A673 (cell line): ENCODE measurements at regions not wholly inside any gene's neighbourhood (a gene's known extent, or its start where the extent isn't known, plus 50 kb on each side); places are given as distances from the start of the nearest gene placed in this dataset.
A peak's percentile ranks its signal among the peaks of the same experiment; 100 is the strongest.

ENCODE experiments used
- BruUV-seq: library from RNA; stranded (reverse); fragments of 400-500 nt; replicated peaks from 2 replicates; lab custom pipeline; 2021; lab: Mats Ljungman, UMichigan
- CTCF ChIA-PET: fragments of 300-600 bp; sonication (Branson Sonifier 250); formaldehyde crosslinking; loops from one replicate; lab custom pipeline; 2022; ENCODE audit warnings: antibody characterized with exemption; lab: Charles Lee
- POLR2A ChIA-PET: fragments of 300-600 bp; sonication (Branson Sonifier 250); formaldehyde crosslinking; loops from one replicate; lab custom pipeline; 2022; ENCODE audit warnings: antibody characterized with exemption; ENCODE audit not compliant: low non-redundant PET; lab: Charles Lee
- DNase-seq: peaks from one replicate; pipeline ENCODE4 v3.0.0-alpha.2; 2015; ENCODE audit warnings: low spot score
- H3K27ac ChIP-seq: fragments of 200-600 bp; sonication (generic); 2 replicates; pipeline ENCODE4 v1.5.1; 2016; ENCODE audit warnings: mixed run types, low read depth, mild to moderate bottlenecking, mixed read lengths, antibody characterized with exemption, low read length; ENCODE audit not compliant: poor library complexity, severe bottlenecking
- H3K27me3 ChIP-seq: fragments of 200-600 bp; sonication (generic); replicated peaks from 2 replicates; pipeline ENCODE4 v1.6.1; 2017; ENCODE audit warnings: mixed run types, low read depth, mild to moderate bottlenecking, mixed read lengths, antibody characterized with exemption, low read length; ENCODE audit not compliant: insufficient read depth, poor library complexity
- H3K36me3 ChIP-seq: fragments of 200-600 bp; sonication (generic); 2 replicates; pipeline ENCODE4 v1.6.1; 2016; ENCODE audit warnings: mixed run types, mild to moderate bottlenecking, mixed read lengths, antibody characterized with exemption, low read length; ENCODE audit not compliant: insufficient read depth, poor library complexity, severe bottlenecking
- H3K4me1 ChIP-seq: fragments of 200-600 bp; sonication (generic); 2 replicates; pipeline ENCODE4 v1.6.1; 2017; ENCODE audit warnings: mixed run types, mild to moderate bottlenecking, mixed read lengths, antibody characterized with exemption, low read length; ENCODE audit not compliant: insufficient read depth, poor library complexity, severe bottlenecking
- H3K4me3 ChIP-seq: fragments of 200-600 bp; sonication (generic); 2 replicates; pipeline ENCODE4 v1.5.1; 2016; ENCODE audit warnings: low read depth, mixed run types, mild to moderate bottlenecking, mixed read lengths, low read length; ENCODE audit not compliant: poor library complexity, severe bottlenecking
- H3K9me3 ChIP-seq: fragments of 200-600 bp; sonication (generic); 2 replicates; pipeline ENCODE4 v1.6.1; 2016; ENCODE audit warnings: mixed run types, low read depth, mild to moderate bottlenecking, mixed read lengths, antibody characterized with exemption, low read length; ENCODE audit not compliant: poor library complexity, severe bottlenecking
- CTCF ChIP-seq: fragments of 300-800, 200-600 bp; sonication (generic); conservative IDR thresholded peaks from 2 replicates; pipeline ENCODE4 v1.5.1; 2017; ENCODE audit warnings: low read depth, mild to moderate bottlenecking, antibody characterized with exemption, low read length, moderate library complexity, mixed read lengths
- EZH2 ChIP-seq: fragments of 200-600 bp; sonication (generic); IDR thresholded peaks from 2 replicates; pipeline ENCODE4 v1.6.1; 2017; ENCODE audit warnings: borderline replicate concordance, low read depth, mild to moderate bottlenecking, mixed read lengths, antibody characterized with exemption, low read length; ENCODE audit not compliant: poor library complexity, severe bottlenecking
- intact Hi-C: fragments of 100-400 bp; cut with micrococcal nuclease; formaldehyde crosslinking; loops from one replicate; pipeline ENCODE4 v1.10.0; 2022; ENCODE audit not compliant: unreplicated experiment

DNA sequence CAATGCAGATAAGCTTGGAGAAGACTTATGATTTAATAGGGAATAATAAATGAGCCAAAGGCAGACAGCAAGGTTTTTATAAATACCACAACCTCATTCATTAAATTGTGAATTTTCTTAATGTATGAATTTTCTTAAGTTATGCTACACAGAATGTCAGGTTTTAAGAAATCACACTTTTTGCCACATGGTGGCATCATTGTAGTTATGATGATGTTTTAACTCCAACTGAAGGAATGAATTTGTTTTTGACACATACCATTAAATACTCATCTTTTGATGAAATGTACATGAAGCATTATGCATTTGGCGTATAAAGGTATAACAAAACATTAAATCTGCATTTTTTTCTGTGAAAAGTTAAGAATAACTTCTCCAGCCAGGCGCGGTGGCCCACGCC, 524.1 kb upstream of the FBXO33 start:
- intact Hi-C loops = no loop called here
- Histone ChIP-seq H3K27ac (no peak overlapping the region), H3K4me3 (no peak overlapping the region), H3K36me3 (no peaks in the 10 kb centered on the region), H3K27me3 (no peaks in the 10 kb centered on the region), H3K4me1 (no peaks in the 10 kb centered on the region), H3K9me3 (no peaks in the 10 kb centered on the region)
- CTCF ChIA-PET = no interaction called here
- peak; percentile 18 for DNase-seq
- TF ChIP-seq EZH2 (no peak), CTCF (peak; percentile 48; the same call in 1 of the 2 replicates)
- BruUV-seq = no TSS peak
- POLR2A ChIA-PET = no interaction called here

DNA sequence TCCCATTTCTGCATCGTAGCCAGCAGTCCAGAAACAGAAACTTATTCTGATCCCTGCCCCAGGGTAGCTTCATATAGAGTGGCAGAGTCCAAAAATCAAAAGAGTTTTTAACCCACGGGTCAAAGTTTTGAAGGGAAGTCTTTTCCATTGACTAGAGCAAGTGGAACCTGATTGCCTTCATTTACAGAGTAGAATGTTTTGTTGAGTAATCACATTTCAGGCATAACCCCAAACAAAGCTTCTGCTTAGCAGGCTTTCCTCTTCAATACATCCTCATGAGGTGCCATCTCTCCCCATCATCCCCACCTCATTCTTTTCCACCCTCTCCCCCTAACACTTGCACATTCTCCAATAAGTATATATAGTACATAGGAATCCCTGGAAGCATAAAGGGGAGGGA, 516.0 kb upstream of the FBXO33 start:
- Histone ChIP-seq H3K36me3 (no peaks in the 10 kb centered on the region), H3K27ac (no peak overlapping the region), H3K4me1 (no peaks in the 10 kb centered on the region), H3K4me3 (no peak overlapping the region), H3K27me3 (no peaks in the 10 kb centered on the region), H3K9me3 (no peaks in the 10 kb centered on the region)
- POLR2A ChIA-PET = no interaction called here
- intact Hi-C loops = no loop called here
- no TSS peak for BruUV-seq
- CTCF ChIA-PET = no interaction called here
- no peak for DNase-seq
- TF ChIP-seq CTCF (no peak), EZH2 (no peak)

GRCh38 chr14:39946807-39947206, 514.6 kb upstream of the FBXO33 start:
- Histone ChIP-seq H3K36me3 (no peaks in the 10 kb centered on the region), H3K4me1 (no peaks in the 10 kb centered on the region), H3K27me3 (no peaks in the 10 kb centered on the region), H3K4me3 (no peak overlapping the region), H3K27ac (no peak overlapping the region), H3K9me3 (no peaks in the 10 kb centered on the region)
- TF ChIP-seq EZH2 = no peak
- TF ChIP-seq CTCF = no peak
- CTCF ChIA-PET = no interaction called here
- intact Hi-C loops = no loop called here
- POLR2A ChIA-PET = no interaction called here
- no peak for DNase-seq
- BruUV-seq = no TSS peak
